ENCODE measurements at regions not wholly inside any gene's neighbourhood (a gene's known extent, or its start where the extent isn't known, plus 50 kb on each side); places are given as distances from the start of the nearest gene placed in this dataset.

DNA sequence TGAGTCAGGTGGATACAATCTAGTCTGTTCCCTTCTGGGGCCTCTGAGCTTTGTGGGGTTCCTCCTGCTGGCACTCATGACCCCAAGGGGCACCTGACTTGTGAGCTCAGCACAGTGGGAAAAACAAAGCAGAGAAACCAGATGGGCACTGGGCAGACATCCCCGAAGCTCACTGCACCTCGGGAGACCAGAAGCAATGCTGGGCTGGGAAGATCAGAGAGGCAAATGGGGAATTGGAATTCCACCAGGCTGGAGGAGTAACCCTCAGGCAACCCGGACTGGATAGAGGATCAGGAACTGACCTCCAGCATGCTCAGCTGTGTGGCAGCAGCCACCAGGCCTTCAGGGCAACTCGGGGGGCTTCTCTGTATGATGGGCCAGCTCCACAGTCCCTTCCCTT lies 50.3 kb downstream of the ABCC12 start:
- no peak overlapping the region for H3K27ac ChIP-seq (ENCODE audit: low read depth)
- H4K20me1 ChIP-seq (replicated peaks; ENCODE audit: insufficient read depth) = no peaks in the 10 kb centered on the region
- H2AFZ ChIP-seq = no peak overlapping the region
- H3K4me1 ChIP-seq (ENCODE audit: insufficient read depth) = peaks cover 5% of the 10 kb centered on the region; the same call in 1 of the 2 replicates
- Mint-ChIP-seq H3K27me3 (ENCODE audit: insufficient read depth, low read depth, poor library complexity) (peaks cover 7% of the 10 kb centered on the region), H3K4me1 (peaks cover 17% of the 10 kb centered on the region), H3K4me3 (no peak overlapping the region), H3K36me3 (ENCODE audit: low read depth) (no peaks in the 10 kb centered on the region), H3K27ac (no peak overlapping the region), H3K9me3 (no peaks in the 10 kb centered on the region; the same call in 2 of the 3 replicates)
- no peaks in the 10 kb centered on the region for H3K36me3 ChIP-seq (ENCODE audit: insufficient read depth)
- DNase-seq (ENCODE audit: low spot score) = no peak
- H3K4me3 ChIP-seq = no peak overlapping the region
- H3K4me2 ChIP-seq = no peak overlapping the region
- no peak for TF ChIP-seq JUNB (IDR thresholded peaks at IDR 0.05; ENCODE audit: unreplicated experiment)
- no peak for TF ChIP-seq EZH2phosphoT487 (IDR thresholded peaks at IDR 0.05; ENCODE audit: unreplicated experiment)
- no peak for TF ChIP-seq NANOG (IDR thresholded peaks at IDR 0.05; ENCODE audit: borderline replicate concordance)
- TF ChIP-seq EZH2 (IDR thresholded peaks at IDR 0.05; ENCODE audit: low read depth, unreplicated experiment) = no peak
- TF ChIP-seq, protein P1, sequence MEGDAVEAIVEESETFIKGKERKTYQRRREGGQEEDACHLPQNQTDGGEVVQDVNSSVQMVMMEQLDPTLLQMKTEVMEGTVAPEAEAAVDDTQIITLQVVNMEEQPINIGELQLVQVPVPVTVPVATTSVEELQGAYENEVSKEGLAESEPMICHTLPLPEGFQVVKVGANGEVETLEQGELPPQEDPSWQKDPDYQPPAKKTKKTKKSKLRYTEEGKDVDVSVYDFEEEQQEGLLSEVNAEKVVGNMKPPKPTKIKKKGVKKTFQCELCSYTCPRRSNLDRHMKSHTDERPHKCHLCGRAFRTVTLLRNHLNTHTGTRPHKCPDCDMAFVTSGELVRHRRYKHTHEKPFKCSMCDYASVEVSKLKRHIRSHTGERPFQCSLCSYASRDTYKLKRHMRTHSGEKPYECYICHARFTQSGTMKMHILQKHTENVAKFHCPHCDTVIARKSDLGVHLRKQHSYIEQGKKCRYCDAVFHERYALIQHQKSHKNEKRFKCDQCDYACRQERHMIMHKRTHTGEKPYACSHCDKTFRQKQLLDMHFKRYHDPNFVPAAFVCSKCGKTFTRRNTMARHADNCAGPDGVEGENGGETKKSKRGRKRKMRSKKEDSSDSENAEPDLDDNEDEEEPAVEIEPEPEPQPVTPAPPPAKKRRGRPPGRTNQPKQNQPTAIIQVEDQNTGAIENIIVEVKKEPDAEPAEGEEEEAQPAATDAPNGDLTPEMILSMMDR (conservative IDR thresholded peaks at IDR 0.05; ENCODE audit: low read depth in 2 of 2) = no peak
- no peak for TF ChIP-seq POLR2AphosphoS5 (IDR thresholded peaks at IDR 0.05; ENCODE audit: low read depth)
- TF ChIP-seq, protein P2, sequence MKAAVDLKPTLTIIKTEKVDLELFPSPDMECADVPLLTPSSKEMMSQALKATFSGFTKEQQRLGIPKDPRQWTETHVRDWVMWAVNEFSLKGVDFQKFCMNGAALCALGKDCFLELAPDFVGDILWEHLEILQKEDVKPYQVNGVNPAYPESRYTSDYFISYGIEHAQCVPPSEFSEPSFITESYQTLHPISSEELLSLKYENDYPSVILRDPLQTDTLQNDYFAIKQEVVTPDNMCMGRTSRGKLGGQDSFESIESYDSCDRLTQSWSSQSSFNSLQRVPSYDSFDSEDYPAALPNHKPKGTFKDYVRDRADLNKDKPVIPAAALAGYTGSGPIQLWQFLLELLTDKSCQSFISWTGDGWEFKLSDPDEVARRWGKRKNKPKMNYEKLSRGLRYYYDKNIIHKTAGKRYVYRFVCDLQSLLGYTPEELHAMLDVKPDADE (IDR thresholded peaks at IDR 0.05) = no peak
- TF ChIP-seq ZNF331 (CRISPR knock-in tag; IDR thresholded peaks at IDR 0.05; ENCODE audit: low read depth) = no peak
- no peak for ATAC-seq
- no peaks in the 10 kb centered on the region for H3F3A ChIP-seq (replicated peaks; ENCODE audit: low read depth)
- no peaks in the 10 kb centered on the region for H3K27me3 ChIP-seq (ENCODE audit: insufficient read depth)
- H3K79me2 ChIP-seq (replicated peaks; ENCODE audit: insufficient read depth) = no peaks in the 10 kb centered on the region
- H3K9me2 ChIP-seq (ENCODE audit: insufficient read depth) = no peaks in the 10 kb centered on the region

DNA sequence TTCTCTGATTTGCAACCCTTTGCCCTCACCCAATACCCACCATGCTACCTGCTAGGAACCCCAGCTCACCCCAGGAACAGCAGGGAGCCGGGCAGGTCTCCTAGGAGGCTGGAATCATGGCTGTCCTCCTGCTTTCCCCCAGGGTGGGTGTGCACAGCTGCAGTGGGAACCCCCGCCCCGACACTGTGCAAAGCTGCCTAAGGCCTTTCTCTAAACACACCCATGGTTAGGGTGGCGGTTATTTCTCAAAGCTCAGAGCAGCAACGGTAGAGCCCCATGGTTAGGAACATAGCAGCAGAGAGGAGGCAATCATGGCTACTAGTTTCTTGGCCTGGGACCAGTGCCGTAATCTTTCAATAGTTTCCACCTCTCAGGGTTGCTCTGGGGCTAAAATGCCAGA lies 52.2 kb downstream of the ABCC12 start:
- Histone ChIP-seq H4K20me1 (replicated peaks; ENCODE audit: insufficient read depth) (no peaks in the 10 kb centered on the region), H3K79me2 (replicated peaks; ENCODE audit: insufficient read depth) (no peaks in the 10 kb centered on the region), H3K4me2 (no peak overlapping the region), H2AFZ (no peak overlapping the region), H3K9me2 (ENCODE audit: insufficient read depth) (peaks cover 6% of the 10 kb centered on the region; the same call in 1 of the 2 replicates), H3F3A (replicated peaks; ENCODE audit: low read depth) (no peaks in the 10 kb centered on the region), H3K4me3 (no peak overlapping the region), H3K27ac (ENCODE audit: low read depth) (no peak overlapping the region), H3K36me3 (ENCODE audit: insufficient read depth) (no peaks in the 10 kb centered on the region), H3K4me1 (ENCODE audit: insufficient read depth) (peaks cover 5% of the 10 kb centered on the region; the same call in 1 of the 2 replicates), H3K27me3 (ENCODE audit: insufficient read depth) (no peaks in the 10 kb centered on the region)
- no peaks in the 10 kb centered on the region for H3K36me3 Mint-ChIP-seq (ENCODE audit: low read depth)
- H3K4me3 Mint-ChIP-seq = no peak overlapping the region
- no peak for DNase-seq (ENCODE audit: low spot score)
- H3K4me1 Mint-ChIP-seq = peaks cover 17% of the 10 kb centered on the region
- H3K27me3 Mint-ChIP-seq (ENCODE audit: insufficient read depth, low read depth, poor library complexity) = peaks cover 7% of the 10 kb centered on the region
- no peaks in the 10 kb centered on the region; the same call in 2 of the 3 replicates for H3K9me3 Mint-ChIP-seq
- ATAC-seq = no peak; the same call in 2 of the 3 replicates
- H3K27ac Mint-ChIP-seq = no peak overlapping the region
- TF ChIP-seq JUNB (IDR thresholded peaks at IDR 0.05; ENCODE audit: unreplicated experiment) = no peak
- TF ChIP-seq, protein P2 (IDR thresholded peaks at IDR 0.05) = no peak
- TF ChIP-seq STAT1 (IDR thresholded peaks at IDR 0.05; ENCODE audit: unreplicated experiment) = no peak
- TF ChIP-seq, protein P3, sequence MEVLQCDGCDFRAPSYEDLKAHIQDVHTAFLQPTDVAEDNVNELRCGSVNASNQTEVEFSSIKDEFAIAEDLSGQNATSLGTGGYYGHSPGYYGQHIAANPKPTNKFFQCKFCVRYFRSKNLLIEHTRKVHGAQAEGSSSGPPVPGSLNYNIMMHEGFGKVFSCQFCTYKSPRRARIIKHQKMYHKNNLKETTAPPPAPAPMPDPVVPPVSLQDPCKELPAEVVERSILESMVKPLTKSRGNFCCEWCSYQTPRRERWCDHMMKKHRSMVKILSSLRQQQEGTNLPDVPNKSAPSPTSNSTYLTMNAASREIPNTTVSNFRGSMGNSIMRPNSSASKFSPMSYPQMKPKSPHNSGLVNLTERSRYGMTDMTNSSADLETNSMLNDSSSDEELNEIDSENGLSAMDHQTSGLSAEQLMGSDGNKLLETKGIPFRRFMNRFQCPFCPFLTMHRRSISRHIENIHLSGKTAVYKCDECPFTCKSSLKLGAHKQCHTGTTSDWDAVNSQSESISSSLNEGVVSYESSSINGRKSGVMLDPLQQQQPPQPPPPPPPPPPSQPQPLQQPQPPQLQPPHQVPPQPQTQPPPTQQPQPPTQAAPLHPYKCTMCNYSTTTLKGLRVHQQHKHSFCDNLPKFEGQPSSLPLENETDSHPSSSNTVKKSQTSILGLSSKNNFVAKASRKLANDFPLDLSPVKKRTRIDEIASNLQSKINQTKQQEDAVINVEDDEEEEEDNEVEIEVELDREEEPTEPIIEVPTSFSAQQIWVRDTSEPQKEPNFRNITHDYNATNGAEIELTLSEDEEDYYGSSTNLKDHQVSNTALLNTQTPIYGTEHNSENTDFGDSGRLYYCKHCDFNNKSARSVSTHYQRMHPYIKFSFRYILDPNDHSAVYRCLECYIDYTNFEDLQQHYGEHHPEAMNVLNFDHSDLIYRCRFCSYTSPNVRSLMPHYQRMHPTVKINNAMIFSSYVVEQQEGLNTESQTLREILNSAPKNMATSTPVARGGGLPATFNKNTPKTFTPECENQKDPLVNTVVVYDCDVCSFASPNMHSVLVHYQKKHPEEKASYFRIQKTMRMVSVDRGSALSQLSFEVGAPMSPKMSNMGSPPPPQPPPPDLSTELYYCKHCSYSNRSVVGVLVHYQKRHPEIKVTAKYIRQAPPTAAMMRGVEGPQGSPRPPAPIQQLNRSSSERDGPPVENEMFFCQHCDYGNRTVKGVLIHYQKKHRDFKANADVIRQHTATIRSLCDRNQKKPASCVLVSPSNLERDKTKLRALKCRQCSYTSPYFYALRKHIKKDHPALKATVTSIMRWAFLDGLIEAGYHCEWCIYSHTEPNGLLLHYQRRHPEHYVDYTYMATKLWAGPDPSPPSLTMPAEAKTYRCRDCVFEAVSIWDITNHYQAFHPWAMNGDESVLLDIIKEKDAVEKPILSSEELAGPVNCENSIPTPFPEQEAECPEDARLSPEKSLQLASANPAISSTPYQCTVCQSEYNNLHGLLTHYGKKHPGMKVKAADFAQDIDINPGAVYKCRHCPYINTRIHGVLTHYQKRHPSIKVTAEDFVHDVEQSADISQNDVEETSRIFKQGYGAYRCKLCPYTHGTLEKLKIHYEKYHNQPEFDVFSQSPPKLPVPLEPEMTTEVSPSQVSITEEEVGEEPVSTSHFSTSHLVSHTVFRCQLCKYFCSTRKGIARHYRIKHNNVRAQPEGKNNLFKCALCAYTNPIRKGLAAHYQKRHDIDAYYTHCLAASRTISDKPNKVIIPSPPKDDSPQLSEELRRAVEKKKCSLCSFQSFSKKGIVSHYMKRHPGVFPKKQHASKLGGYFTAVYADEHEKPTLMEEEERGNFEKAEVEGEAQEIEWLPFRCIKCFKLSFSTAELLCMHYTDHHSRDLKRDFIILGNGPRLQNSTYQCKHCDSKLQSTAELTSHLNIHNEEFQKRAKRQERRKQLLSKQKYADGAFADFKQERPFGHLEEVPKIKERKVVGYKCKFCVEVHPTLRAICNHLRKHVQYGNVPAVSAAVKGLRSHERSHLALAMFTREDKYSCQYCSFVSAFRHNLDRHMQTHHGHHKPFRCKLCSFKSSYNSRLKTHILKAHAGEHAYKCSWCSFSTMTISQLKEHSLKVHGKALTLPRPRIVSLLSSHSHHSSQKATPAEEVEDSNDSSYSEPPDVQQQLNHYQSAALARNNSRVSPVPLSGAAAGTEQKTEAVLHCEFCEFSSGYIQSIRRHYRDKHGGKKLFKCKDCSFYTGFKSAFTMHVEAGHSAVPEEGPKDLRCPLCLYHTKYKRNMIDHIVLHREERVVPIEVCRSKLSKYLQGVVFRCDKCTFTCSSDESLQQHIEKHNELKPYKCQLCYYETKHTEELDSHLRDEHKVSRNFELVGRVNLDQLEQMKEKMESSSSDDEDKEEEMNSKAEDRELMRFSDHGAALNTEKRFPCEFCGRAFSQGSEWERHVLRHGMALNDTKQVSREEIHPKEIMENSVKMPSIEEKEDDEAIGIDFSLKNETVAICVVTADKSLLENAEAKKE (CRISPR knock-in tag; IDR thresholded peaks at IDR 0.05) = no peak
- TF ChIP-seq EZH2phosphoT487 (IDR thresholded peaks at IDR 0.05; ENCODE audit: unreplicated experiment) = no peak
- no peak for TF ChIP-seq ZNF331 (CRISPR knock-in tag; IDR thresholded peaks at IDR 0.05; ENCODE audit: low read depth)
- no peak for TF ChIP-seq POLR2AphosphoS5 (IDR thresholded peaks at IDR 0.05; ENCODE audit: low read depth)
